HG02623 (cell line): ENCODE measurements at regions not wholly inside any gene's neighbourhood (a gene's known extent, or its start where the extent isn't known, plus 50 kb on each side); places are given as distances from the start of the nearest gene placed in this dataset.
"Not testable (repeated sequence)": the region's sequence is repeated elsewhere in the genome, so short reads cannot be mapped to it uniquely, and the experiment has no call there.

Experiments used
- ATAC-seq: cut with Tn5 transposase; IDR thresholded peaks from one replicate; pipeline ENCODE4 v1.9.1; 2021; ENCODE audit warnings: moderate library complexity; ENCODE audit not compliant: unreplicated experiment

GRCh38 chr7:113320419-113320818 is 202.1 kb upstream of the SMIM30 start:
- no peak for ATAC-seq

DNA sequence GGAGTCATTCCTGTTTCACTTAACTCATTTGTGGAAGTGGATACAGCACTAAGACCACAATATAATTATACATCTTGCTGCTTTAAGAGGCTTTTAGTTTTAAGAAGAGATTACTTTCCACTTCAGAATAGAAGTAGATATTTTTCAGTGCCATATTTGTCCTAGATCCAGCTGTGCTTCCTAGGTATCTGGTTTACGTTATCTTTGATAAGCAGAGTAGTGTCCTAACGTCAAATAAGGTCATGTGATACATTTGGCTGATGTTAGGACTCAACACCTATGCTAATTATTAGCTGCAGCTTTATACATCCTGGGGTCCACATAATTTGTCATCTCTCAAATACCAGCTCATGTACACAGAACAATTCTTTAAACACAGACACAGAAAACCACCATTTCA is 196.2 kb upstream of the SMIM30 start:
- no peak for ATAC-seq

- no peak for ATAC-seq
Observed at GRCh38 chr7:113308399-113308798, 190.0 kb upstream of the SMIM30 start.

DNA sequence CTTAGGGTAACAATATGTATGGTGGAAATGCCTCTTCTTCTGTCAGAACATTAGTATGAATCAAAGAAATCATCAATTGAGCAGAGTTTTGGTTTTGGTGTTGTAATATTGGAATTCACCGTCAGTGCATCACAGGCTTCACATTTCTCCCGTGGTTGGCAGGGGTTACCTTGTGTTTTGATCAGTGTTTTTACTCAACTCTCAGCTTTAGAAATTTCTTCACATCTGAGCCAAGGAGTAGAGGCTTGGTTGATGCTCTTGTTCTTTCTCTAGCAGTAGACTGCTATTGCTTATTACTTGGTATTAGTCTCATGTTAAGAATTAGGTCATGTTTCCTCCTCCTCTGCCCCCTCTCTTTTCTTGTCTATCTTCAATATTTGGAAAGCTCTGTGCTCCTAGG is 188.8 kb upstream of the SMIM30 start:
- ATAC-seq, result no peak

DNA sequence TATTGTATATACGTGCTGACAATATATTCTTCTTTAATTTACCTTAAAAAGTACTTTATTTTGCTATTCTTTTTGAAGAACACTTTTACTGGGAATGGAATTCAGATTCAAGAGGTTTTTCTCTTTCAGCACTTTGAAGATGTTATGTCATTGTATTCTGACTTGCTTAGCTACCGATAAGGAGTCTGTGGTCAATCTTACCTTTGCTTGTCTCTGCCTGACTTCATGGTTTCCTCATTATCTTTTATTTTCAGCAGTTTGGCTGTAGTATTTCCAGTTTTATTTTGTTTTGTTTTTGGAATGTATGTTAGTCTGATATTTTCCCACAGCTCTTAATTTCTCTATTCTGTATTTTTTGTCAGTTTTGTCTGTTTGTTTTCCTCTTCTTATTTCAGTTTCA is 187.9 kb upstream of the SMIM30 start:
- ATAC-seq, result no peak

DNA sequence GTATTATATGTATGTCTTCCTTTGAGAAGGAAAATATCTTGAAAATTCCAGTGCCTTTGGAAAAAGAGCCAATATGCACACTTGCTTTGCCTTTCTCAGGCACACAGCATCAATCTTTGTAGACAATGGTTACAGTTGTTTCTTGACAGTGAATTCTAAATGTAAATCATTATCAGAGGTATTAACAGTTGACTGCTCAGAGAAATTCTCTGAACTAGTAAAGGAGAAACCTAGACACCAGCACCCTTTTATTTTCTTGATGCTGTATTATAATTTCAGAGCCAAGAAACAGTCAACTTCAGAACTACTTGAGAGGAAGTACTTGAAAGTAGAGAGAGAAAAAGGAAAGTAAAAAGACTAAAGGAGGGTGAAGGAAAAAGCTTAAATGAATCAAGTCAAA is 185.8 kb upstream of the SMIM30 start:
- no peak for ATAC-seq

DNA sequence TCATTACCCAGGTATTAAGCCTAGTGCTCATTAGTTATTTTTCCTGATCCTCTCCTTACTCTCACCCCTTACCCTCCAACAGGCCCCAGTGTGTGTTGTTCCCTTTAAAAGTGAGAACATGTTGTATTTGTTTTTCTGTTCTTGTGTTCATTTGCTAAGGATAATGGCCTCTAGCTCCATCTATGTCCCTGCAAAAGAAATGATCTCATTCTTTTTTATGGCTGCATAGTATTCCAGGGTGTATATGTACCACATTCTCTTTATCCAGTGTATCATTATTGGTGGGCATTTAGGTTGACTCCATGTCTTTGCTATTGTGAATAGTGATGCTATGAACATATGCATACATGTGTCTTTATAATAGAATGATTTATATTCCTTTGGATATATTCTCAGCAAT is 185.0 kb upstream of the SMIM30 start:
- ATAC-seq, result not testable (repeated sequence)

DNA sequence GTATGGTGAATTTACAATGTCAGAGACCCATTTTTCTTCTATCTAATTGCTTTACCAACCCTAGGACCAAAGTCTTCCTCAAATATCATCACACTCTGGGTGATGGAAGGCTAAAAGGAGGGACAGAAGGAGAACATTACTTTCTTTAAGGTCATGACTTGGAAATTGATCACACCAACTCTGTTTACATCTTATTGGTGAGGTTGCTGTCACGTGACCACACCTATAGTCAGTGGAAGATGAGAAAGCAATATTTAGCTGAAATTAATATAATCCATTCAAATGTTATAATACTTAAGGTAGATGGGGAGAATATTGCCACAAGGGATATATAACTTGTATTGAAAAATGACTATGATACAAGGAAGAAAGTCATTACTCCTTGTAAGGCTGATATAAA is 183.6 kb upstream of the SMIM30 start:
- ATAC-seq, result no peak

GRCh38 chr7:113301141-113301540 is 182.8 kb upstream of the SMIM30 start:
- no peak for ATAC-seq

DNA sequence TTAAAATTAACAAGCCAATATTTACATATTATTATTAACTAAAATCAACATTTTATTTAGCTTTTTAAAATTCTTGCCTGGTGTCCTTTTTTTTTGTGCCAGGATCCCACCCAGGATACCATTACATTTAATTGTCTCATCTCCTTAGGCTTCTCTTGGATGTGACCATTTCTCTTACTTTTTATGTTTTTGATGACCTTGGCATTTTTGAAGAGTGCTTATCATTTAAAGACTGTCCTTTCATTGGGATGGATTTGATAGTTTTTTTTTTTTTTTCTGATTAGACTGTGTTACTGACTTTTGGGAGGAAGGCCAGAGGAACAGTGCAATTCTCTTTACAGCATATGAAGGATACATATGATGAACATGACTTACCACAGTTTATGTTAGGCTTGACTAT is 181.4 kb upstream of the SMIM30 start:
- ATAC-seq, result no peak

DNA sequence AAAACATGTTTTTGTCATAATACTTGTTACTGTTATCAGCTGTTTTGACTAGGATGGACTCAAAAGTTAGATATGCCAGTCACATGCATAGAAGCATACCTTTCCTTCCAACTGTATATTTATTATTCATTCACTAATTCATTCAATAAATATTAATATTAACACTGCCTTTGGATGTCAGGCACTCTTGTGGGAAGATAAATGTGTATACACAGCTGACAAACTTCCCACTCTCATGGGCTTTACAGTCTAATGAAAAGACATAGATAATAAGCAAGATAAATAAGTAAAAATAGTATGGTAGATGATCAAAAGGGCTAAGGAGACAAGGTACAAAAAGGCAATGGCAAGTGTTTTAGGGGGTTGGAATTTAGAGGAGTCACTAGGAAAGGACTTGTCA is 180.1 kb upstream of the SMIM30 start:
- no peak for ATAC-seq

GRCh38 chr7:113294750-113295149 is 176.4 kb upstream of the SMIM30 start:
- ATAC-seq, result no peak

DNA sequence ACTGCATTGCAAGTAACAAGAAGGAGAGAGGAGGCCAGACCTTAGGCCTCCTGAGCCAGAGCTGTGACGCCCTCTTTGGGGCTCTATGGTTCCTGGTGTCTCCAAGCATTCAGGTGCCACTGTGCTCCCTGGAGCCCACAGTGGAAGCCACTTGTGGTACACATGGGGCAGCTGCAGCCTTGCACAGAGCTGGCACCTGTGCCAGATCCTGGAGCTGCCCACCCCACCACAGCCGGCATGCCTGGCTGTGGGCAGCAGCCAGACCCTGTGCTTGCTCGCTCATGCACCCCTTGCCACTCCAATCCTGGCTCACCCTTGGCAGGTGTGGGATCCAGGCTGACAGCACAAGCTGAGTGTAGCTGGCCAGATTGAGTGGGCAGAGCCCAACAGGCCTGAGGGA is 173.8 kb upstream of the SMIM30 start:
- no peak for ATAC-seq

GRCh38 chr7:113291058-113291457 is 172.7 kb upstream of the SMIM30 start:
- no peak for ATAC-seq

DNA sequence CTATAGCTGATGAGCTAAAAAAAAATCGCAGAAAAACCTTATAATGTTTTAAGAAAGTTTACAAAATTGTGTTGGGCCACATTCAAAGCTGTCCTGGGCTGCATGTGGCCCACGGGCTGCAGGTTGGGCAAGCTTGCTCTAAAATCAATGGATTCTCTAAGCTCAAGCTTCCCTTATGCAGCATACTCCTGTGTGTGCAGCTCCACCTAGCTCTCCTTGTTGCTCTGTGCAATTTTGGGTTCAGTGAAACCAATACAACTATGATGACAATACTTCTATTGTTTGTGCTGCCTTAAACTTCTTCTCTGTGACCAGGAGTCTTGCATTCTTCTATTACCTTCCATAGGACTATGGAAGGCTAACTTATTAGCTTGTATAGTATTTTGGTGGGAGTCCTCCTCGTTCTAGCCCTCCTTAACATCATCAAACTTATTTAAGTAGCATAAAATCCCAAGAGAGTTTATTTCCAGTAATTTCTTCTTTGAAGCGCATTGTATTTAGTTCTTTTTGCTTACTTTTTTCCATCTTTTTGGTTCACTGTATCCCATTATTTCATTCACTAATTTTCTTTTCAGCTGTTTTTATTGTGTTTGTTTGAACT is 170.9 kb upstream of the SMIM30 start:
- peak; percentile 72 for ATAC-seq

GRCh38 chr7:113285411-113285810 is 167.1 kb upstream of the SMIM30 start:
- ATAC-seq, result no peak

DNA sequence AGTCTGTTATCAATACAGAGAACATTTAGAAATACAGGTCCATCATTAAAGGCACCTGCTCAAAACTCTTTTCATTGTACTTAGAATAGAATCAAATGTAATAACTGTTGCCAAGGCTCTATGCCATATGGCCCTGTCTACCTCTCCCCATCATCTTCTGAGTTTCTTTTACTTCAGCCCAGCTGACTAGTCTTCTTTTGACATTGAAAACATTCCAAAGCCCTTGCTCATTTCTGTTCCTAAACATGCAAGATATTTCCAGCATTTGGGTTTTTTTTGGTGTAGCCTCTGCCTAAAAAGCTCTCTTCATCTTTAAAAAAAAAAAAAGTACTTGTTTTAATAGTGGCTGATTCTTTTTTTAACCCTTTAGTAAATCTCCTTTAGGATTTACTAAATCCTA is 165.5 kb upstream of the SMIM30 start:
- ATAC-seq, result no peak

GRCh38 chr7:113282875-113283274 is 164.5 kb upstream of the SMIM30 start:
- ATAC-seq, result peak; percentile 67

- no peak for ATAC-seq
Observed at GRCh38 chr7:113281223-113281622, 162.9 kb upstream of the SMIM30 start.

- ATAC-seq, result no peak
Observed at GRCh38 chr7:113279256-113279655, 160.9 kb upstream of the SMIM30 start.

DNA sequence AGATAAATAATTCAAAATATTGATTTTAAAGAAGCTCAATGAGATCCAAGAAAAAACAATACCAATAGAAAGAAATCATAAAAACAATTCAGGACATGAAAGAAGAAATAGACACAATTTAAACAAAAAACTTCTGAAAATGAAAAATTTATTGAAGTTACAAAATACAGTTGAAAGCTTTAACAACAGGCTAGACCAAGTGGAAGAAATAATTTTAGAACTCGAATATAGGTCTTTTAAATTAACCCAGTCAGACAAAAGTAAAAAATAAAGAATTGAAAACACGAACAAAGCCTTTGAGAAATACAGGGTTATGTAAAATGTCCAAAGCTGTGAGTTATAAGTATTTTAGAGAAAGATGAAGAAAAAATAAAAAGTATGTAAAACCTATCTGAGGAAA is 152.4 kb upstream of the SMIM30 start:
- ATAC-seq, result no peak

DNA sequence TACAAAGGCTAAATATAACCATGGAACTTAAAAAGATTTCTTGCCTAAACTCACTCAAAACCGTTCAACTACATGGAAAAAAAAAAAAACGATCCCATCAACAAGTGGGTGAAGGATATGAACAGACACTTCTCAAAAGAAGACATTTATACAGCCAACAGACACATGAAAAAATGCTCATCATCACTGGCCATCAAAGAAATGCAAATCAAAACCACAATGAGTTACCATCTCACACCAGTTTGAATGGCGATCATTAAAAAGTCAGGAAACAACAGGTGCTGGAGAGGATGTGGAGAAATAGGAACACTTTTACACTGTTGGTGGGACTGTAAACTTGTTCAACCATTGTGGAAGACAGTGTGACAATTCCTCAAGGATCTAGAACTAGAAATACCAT is 151.2 kb upstream of the SMIM30 start:
- ATAC-seq, result not testable (repeated sequence)

DNA sequence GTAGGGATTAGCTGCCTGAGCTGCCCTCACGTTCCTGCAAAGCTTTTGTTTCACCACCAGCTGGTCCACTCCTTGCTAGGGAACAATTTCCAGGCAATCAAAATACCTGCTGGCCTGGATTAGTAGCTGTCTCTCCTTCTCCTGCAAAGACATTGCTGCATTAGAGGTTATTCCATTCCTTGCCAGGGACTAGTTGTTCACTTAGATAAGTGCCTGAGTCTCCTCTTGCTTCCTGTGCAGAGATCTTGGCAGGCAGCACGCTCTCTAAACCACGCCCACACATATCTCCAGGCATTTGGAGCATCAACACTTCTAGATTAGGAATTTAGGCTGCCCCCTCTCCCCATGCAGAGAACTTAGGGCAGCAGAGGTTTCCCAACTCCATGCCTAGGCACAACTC is 150.4 kb upstream of the SMIM30 start:
- no peak for ATAC-seq

- no peak for ATAC-seq
Observed at GRCh38 chr7:113267885-113268284, 149.5 kb upstream of the SMIM30 start.
